ENCODE measurements at regions not wholly inside any gene's neighbourhood (a gene's known extent, or its start where the extent isn't known, plus 50 kb on each side); places are given as distances from the start of the nearest gene placed in this dataset.

- TF ChIP-seq EP300 (IDR thresholded peaks at IDR 0.05; ENCODE audit: borderline replicate concordance in 1 of 2, low read depth in 2 of 2, low read length in 2 of 2) (no peak), POLR2A (IDR thresholded peaks at IDR 0.05; ENCODE audit: control extremely low read depth in 1 of 2, low read depth in 2 of 2, low read length in 2 of 2) (no peak), TCF12 (IDR thresholded peaks at IDR 0.05; ENCODE audit: low read depth, low read length) (no peak), CBX8 (IDR thresholded peaks at IDR 0.05; ENCODE audit: borderline replicate concordance, low read depth, low read length) (no peak), JUN (IDR thresholded peaks at IDR 0.05; ENCODE audit: low read depth, low read length) (no peak), PHF8 (conservative IDR thresholded peaks at IDR 0.05; ENCODE audit: low read depth, low read length) (no peak)
Observed at GRCh38 chr2:120463996-120464395, 118.1 kb downstream of the INHBB start (continued).
